SU-DHL-6 (cell line): ENCODE measurements at regions not wholly inside any gene's neighbourhood (a gene's known extent, or its start where the extent isn't known, plus 50 kb on each side); places are given as distances from the start of the nearest gene placed in this dataset.

Experiments
- EZH2phosphoT487 ChIP-seq: fragments of 200-600 bp; sonication (generic), shearing (Covaris generic); conservative IDR thresholded peaks from 2 replicates; pipeline ENCODE4 v1.6.1; 2018; ENCODE audit warnings: mild to moderate bottlenecking, antibody characterized with exemption, low read length, moderate library complexity, mixed read lengths
- TF ChIP-seq, protein P1 (sequence below): fragments of 200-600 bp; sonication (generic); IDR thresholded peaks from one replicate; pipeline ENCODE4 v1.5.1; 2017; ENCODE audit warnings: antibody characterized with exemption, mild to moderate bottlenecking, low read length, moderate library complexity; ENCODE audit not compliant: insufficient read depth, poor library complexity, severe bottlenecking

DNA sequence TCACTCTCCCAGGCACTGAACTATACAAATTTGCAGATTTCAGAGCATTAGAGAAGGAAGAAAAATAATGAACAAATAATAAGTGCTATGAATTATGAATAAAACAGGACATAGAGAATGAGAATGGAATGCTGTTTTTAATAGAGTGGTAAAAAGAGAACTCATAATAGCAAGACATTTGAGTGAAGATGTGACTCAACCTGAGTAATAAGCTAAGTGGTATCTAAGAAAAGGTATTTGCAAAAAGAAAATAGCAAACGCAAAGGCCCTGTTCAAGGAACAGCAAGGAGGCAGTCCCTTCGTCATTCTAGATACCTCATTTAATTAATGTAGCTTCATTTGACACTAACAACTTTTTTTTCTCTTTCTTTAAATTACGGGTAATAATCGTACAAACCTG is 1910.0 kb upstream of the TENM3 start:
- TF ChIP-seq, protein P1, sequence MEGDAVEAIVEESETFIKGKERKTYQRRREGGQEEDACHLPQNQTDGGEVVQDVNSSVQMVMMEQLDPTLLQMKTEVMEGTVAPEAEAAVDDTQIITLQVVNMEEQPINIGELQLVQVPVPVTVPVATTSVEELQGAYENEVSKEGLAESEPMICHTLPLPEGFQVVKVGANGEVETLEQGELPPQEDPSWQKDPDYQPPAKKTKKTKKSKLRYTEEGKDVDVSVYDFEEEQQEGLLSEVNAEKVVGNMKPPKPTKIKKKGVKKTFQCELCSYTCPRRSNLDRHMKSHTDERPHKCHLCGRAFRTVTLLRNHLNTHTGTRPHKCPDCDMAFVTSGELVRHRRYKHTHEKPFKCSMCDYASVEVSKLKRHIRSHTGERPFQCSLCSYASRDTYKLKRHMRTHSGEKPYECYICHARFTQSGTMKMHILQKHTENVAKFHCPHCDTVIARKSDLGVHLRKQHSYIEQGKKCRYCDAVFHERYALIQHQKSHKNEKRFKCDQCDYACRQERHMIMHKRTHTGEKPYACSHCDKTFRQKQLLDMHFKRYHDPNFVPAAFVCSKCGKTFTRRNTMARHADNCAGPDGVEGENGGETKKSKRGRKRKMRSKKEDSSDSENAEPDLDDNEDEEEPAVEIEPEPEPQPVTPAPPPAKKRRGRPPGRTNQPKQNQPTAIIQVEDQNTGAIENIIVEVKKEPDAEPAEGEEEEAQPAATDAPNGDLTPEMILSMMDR: no peak
- TF ChIP-seq EZH2phosphoT487: no peak
